HG02973 (cell line): ENCODE measurements at regions not wholly inside any gene's neighbourhood (a gene's known extent, or its start where the extent isn't known, plus 50 kb on each side); places are given as distances from the start of the nearest gene placed in this dataset.

Experiments used
- ATAC-seq: cut with Tn5 transposase; IDR thresholded peaks from one replicate; pipeline ENCODE4 v1.9.1; 2021; ENCODE audit warnings: moderate library complexity; ENCODE audit not compliant: unreplicated experiment

- no peak for ATAC-seq
These were observed 140.1 kb upstream of the ASB18 start for GRCh38 chr2:236404346-236404745.

DNA sequence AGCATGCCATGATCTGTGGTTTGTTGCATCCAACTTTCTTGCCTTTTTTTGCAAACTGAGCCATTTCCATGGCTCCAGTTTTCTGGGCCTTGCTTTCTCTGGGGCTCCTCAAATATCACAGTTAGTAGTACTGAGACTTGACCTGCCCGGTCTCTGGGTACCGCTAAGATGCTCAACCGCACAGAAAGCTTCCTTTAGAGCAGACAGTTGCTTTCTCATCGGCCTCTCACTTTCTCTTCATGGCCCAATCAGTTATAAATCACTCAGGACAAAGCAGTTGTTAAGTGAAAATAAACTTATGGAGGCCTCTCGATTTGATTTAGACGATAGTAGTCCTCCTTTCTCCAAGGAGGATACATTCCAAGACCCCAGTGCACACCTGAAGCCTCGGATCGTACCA lies 141.2 kb upstream of the ASB18 start:
- no peak for ATAC-seq

DNA sequence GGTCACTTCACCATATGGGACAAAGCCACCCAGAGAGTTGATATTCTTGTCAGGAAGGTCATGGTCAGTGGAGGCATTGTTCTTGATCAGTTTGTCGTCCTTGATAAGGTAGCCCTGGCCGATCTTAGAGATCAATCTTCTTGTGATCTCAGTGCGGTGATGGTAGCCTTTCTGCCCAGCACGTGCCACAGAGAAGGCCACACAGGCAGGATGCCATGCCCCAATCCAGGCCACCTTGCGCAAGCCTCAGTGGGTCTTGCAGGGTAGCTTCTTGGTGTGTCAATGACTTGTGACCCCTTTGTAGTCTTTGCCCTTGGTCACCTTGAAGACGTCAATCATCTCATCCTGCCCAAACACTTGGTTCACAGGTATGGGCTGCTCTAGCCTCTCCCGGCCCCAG lies 143.9 kb upstream of the ASB18 start:
- no peak for ATAC-seq

GRCh38 chr2:236408786-236409185 lies 144.6 kb upstream of the ASB18 start:
- no peak for ATAC-seq

DNA sequence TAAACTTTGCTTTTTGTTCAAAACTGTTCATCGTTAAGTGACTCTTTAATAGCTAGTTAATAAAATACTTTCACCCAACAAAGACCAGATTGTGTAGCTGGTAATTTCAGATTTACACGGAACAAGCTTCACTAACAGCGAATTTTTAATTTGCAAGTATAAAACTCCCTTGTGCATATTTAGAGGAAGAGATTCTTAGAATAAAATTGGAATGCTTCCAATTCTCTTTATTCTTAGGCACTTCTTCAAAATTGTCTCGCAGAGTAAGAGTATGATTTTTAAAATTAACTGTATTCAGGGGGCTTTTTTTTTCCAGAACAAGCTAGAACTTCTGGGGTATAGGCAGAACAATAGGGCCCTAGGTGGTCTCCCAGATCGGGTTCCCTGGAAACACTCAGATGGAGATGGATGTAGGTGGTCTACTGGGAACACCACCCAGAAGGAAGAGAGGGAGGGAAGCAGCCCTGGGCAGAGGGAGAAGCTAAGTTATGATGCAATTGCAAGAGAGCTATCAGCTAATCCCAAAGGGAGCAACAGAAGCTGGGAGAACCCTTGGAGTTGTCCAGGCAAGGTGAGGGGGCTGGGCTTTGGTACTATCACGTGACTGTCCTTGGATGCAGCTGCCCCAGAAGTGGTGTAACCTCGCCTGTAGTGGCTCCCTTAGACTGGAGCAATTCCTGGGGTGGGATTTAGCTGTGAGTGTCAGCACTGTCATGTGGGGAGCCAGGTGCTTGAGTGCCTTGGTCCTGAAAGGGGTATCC lies 151.7 kb upstream of the ASB18 start:
- ATAC-seq: no peak

- ATAC-seq: no peak
These were observed 152.5 kb upstream of the ACKR3 start for GRCh38 chr2:236417150-236417549.

DNA sequence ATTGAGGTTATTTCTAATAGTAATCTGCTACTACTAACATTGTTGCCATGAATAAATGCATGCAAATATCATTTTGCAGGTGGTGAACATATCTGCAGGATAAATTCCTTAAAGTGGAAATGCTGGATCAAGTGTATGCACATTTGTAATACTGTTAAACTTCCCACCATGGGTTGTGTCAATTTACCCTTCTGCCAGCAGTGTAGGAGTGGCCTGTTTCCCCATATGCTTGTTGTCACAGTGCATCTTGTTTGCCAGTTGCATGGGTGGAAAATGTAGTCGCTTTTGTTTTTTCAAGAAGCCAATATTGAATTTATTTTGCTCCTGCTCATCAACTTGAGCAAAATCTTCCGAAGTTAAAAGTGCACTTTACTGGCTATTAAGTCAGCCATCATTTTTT lies 139.0 kb upstream of the ACKR3 start:
- ATAC-seq: no peak

DNA sequence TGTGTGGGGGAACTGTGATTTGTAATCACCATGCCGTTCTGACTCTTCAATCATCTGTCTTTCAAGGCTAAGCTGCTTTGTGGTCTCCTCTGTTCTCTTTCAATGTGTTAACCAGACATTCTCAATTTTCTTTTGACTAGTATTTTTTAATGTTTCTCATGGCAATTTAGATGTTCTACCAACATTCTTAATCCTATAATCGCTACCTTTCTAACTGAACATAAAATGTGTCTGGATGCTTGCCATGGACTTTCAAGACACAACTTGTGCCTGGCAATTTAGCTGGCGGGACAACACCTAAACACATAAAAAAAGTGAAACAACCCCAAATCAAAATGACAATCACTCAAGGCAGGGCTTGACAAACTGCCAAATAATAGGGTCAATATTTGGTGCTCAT lies 135.0 kb upstream of the ACKR3 start:
- ATAC-seq: no peak

- ATAC-seq: no peak
These were observed 129.3 kb upstream of the ACKR3 start for GRCh38 chr2:236440110-236440881.

- ATAC-seq: no peak
These were observed 125.4 kb upstream of the ACKR3 start for GRCh38 chr2:236444187-236444586.

DNA sequence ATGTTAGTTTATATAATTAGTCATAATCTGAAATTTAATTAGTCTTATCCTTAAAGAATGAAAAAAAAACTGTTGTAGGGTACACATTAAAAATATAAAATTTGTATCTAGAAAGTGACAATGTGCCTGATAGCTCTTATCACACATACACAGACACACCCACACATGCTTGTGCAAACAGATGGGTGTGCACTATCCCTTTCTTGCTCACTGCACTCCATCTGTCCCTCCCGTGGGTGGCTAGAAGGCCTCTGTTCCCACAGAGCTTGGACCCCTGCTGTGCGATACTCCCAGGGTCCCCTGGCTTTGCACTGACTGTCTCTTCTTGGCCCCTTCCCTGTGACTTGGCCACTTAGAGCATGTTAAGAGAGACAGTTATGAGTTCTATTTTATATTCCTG lies 123.9 kb upstream of the ACKR3 start:
- ATAC-seq: no peak

- no peak for ATAC-seq
These were observed 123.1 kb upstream of the ACKR3 start for GRCh38 chr2:236446521-236446920.

DNA sequence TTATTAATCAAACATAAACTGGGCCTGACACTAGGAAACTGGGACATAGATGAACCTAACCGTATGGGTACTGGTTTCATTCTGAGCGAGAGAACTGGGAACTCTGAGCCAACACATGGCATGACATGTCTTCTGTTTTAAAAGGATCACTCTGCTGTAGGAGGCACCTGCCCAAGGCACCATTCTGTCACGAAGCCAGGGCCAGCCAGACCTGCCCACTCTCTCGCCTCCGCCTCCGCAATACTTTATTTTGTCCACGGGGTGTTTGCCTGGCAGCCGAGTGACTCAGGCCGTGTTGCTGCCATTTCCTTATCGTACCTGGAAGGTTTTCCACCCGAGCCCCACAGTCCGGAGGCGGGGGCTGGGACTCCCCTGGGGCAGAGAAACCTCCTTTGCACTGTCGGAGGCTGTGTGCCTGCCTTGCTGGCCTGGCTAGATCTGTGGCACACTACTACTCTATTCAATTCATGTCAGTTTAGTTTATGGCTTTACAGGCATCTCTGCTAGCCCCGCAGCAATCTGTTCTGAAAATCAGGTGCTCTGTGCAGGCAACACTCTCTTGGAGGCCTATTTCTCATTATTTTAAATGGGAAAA lies 120.4 kb upstream of the ACKR3 start:
- ATAC-seq: no peak

GRCh38 chr2:236452238-236452637 lies 117.4 kb upstream of the ACKR3 start:
- no peak for ATAC-seq

GRCh38 chr2:236454076-236454475 lies 115.5 kb upstream of the ACKR3 start:
- ATAC-seq: no peak

DNA sequence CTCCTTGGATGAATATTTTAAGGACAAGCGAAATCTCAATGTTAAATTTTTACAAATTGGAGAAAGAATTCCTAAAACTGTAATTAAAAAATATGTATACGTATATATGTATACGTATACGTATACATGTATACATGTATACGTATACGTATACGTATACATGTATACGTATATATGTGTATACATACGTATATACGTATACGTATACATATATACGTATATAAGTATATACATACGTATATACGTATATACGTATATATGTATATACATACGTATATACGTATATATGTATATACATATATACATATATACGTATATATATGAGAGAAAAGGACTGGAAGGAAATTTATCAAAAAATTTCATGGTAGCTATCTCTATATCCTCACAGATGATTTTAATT lies 110.2 kb upstream of the ACKR3 start:
- ATAC-seq: no peak

- no peak for ATAC-seq
These were observed 105.5 kb upstream of the ACKR3 start for GRCh38 chr2:236464140-236464539.

- no peak for ATAC-seq
These were observed 96.7 kb upstream of the ACKR3 start for GRCh38 chr2:236472720-236473495.

DNA sequence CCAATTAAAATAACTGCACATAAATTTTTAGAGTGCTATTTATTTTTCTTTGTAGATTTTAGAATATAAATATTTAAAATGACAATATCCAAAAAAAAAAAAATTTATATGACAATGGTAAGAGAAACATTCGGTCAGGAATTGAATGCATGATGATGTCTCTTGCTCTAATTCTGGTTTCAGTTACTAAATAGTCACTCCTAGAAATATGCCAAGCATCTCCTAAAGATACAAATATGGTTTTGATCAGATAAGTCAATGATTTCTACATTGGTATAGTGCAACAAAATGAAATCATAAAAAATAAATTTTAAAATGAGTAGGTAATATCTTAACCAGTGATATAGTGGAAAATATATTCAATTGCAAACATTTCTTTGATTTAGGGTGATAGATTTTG lies 95.9 kb upstream of the ACKR3 start:
- no peak for ATAC-seq

DNA sequence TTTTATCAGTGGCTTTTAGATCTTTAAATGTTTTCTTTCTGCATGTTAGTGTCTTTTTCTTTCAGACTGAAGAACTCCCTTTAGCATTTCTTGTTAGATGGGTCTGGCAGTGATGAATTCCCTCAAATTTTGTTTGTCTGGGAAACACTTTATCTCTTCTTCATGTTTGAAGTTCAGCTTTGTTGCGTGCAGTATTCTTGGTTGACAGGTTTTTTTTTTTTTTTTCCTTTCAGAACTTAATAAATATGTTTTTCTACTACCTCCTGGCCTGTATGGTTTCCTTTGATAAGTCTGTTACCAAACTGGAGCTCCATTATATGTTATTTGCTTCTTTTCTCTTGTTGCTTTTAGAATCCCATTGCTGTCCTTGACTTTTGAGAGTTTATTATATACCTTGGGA lies 89.8 kb upstream of the ACKR3 start:
- ATAC-seq: no peak

DNA sequence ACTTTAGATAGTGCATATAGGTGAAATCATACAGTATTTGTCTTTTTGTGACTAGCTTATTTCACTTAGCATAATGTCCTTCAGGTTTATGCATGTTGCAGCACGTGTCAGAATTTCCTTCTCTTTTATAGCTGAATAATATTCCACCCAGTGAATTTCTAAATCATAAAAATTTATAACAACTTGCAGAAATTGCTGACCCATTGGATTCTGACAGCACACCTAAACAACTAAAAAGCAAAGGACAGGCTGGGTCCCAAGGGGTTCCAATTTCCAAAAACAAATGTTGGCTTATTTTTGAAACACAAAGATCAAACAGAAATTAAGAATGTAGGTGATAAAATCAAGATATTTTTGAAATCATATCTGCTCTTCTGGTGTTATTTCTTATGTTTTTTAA lies 86.5 kb upstream of the ACKR3 start:
- no peak for ATAC-seq
